ENCODE measurements at regions not wholly inside any gene's neighbourhood (a gene's known extent, or its start where the extent isn't known, plus 50 kb on each side); places are given as distances from the start of the nearest gene placed in this dataset.
A peak's percentile ranks its signal among the peaks of the same experiment; 100 is the strongest.

DNA sequence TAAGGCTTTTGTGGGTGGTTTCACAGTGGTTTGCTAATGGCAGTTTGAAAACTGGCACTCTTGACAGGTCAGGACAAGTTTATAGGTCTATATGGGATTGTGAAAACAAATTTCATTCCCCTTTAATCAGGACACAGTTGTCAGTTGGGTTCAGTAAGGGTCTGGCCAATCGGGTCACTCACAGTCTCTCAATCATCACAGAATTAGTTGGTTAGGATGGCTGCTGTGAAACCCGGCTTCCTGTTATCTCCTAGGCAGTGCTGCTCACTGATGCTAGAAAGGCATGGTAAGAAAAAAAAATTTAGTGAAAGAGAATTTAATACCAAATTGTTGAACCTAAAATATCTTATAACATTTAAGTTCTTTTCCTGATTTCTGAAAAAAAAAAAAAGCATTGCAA, 1730.1 kb downstream of the EFNB2 start:
- DNase-seq, result no peak

DNA sequence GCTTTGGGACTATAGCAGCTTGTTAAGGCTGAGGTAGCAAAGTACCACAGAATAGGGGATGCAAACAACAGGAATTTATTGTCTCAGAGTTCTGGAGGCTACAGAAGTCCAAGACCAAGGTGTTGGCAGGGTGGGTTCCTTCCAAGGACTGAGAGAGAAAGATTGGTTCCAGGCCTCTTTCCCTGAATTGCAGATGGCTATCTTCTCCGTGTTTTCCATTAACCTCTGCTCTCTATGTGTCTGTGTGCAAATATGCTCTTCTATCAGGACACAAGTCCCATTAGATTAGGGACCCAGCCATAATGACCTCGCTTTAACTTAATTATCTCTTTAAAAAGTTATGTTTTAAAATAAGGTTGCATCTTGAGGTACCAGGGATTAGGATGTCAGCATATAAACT, 1732.9 kb upstream of the SLC10A2 start:
- no peak for DNase-seq

DNA sequence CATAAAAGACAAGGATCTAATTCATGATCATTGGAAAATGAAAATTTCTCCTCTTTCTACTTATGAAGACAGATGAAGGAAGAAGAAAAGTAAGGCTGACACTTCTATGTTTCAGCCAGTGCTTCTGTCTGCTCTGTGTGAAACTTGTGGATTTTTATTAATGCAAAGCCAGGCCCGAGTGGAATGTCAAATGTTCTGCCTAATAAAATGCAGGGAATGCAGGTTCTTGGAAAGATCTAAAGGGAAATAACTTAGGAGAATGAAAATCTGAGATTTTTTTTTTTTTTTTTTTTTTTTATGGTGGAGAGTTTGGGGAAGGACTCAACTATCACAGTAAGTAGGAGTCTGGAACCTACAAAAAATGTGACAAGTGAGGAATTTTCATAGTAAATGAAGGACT, 1732.3 kb upstream of the SLC10A2 start:
- no peak for DNase-seq

DNA sequence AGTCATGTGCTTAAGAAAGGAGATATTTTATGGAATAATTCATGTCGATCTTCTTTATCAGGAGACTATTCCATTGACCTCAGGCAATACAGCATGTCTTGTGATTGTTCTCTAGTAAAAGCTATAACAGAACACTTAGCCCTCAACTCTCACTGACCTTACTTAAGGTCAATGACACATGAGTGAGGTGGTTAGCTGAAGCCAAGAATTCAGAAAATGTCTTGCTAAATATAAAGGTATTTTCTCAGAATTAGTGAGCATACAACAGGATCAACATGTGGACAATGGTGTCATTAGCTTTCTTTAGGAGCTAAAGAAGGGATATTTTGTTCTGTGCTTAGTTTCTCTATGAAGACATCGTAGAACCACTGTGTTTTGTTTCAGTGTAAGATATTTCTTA, 1730.4 kb upstream of the SLC10A2 start:
- no peak for DNase-seq

DNA sequence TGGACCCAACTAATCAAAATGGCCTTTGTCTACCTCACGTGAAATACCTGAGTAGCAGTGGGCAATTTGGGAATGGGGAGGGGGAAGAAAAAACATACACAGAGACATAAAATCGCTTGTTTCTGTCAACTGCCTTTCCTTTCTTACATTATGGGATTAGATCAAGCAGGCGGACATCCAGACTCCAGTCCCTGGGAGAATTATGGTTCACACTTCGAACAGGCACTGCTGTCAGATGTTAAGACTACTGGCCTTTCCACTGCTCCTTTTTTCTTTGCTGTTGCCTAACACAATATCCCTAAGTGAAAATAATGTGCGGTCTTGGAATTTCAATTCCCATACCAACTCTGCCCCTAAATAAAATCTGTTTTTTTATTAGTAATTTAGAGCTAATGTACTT, 1719.7 kb upstream of the SLC10A2 start:
- no peak for DNase-seq

DNA sequence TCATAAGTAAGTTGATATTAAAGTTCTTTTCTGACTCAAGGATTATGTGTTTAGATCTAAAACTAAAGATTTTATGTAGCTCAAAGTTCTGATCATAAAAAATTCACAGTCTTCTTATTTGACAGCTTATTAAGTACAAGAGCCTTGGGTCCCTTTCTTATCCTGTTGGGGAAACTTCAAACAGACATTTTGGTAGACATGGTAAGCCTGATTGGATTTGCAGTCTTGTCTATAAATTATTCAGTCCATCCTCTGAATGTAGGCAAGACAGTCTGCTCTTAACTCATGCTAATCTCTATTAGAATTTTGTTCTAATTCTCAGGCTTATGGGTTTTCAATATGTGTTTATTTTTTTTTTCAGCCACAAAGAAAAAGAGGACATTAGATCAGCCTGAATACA, 1718.7 kb upstream of the SLC10A2 start:
- no peak for DNase-seq

DNA sequence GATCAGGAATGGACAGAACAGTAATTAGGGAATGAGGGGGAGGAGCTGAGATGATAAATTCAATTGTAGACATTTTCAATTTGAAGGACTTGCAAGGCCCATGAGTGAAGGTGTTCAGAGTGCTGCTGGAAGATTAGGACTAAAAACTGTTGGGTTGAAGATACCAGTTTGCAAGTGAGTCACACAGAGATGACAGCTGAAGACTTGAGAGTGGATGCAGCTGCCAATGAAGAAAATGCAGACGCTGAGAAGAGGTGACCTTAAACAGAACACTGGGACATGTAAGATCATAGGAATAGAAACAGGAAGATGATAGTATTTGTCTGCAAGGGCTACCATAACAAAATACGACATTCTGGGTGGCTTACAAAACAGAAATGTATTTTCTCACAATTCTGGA, 1716.5 kb upstream of the SLC10A2 start:
- no peak for DNase-seq

DNA sequence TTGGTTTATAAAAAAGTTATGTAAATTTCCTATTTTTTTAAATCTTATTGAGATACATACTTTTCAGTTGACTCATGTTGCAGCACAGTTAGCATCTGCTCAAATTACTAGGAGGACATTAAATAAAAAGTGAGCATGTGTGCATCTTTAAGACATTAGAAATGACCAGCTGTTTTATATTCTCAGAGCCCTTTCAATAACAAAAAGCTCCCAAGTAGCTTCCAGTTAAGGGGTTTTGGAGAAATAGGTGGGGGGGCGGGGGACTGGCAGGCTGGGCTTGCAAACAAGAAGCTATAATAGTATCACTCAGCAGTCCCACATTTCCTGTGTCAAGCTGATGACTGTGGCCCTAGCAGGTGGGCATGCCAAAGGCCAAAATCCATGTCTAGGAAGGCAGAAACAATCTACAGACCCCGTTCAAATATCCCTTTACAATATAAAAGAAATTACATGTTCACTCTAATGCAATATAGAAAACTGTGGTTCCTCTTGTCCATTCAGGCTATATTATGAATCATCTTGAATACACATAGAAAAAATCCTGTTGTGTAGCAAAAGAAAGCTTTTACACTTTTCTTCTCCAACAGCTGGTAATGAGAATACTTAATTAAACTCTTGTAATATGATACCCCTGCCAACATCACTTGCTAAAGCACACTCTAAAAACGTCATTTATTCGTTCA, 1713.2 kb upstream of the SLC10A2 start:
- DNase-seq, result no peak

DNA sequence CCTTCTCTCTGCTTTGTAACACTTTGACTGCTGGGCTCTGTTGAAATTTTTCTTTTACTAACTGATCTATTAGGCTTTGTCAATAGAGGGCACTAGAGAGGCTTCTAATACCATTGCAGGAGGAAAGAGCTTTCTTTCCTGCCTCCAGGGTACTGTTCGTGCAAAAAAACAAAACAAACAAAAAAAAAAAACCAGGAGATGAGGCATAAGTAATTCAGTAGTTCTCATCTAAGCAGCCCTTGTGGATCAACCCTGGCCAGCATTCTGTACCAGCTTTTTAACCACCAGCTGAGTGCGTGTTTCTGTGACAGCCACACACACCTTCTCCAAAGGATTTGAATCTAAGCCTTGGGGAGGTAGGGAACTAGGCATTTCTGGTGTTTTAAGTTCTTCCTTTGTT, 1707.6 kb upstream of the SLC10A2 start:
- DNase-seq, result peak in 1 of 51 donors; percentile 16

DNA sequence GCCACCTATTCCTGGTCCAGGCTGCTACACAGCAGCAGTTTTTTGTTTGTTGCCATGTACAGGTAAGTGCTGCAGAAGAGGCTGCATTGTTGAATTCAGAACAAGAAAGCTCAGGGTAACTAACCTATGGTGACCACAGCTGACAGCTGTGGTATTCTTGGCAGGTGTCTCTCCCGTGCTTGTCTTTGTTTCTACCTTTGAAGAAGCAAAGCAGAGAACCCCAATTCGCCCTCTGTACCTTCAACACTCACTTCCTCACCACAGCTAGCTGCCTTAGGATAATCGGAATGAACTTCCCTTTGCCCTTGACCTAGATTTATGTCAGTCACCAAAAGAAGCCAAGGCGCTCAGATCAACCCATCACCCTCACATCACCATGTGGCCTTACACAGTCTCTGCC, 1703.3 kb upstream of the SLC10A2 start:
- DNase-seq, result no peak

DNA sequence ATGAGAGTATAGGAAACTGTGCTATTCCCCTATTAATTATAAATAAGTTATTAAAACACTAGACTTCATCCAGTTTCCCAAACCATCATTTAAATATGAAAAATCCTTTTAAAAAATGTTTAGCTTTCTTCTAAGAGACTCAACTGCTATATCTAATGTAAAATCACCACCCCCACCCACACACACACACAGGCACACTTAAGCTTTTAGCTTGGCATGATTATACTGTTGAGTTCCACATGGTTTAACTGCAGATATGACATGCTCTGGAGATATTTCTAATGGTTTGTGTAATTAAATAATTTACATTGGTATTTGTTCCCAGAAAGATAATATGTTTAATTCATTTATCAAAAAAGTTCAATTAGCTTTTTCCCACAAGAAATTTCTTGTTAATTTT, 1700.1 kb upstream of the SLC10A2 start:
- no peak for DNase-seq

DNA sequence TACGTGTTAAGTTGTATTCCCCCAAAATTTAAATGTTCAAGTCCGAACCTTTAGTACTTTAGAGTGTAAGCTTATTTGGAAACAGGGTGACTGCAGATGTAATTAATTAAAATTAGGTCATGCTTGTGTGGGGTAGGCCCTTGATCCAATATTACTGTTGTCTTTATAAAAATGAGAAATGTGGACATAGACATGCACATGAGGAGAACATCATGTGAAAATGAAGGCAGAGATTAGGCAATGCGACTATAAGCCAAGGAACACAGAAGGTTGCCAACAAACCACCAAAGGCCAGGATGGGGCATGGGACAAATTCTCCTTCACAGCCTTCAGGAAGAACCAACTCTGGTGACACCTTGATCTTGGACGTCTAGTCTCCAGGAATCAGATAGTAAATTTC, 1698.4 kb upstream of the SLC10A2 start:
- DNase-seq, result no peak

DNA sequence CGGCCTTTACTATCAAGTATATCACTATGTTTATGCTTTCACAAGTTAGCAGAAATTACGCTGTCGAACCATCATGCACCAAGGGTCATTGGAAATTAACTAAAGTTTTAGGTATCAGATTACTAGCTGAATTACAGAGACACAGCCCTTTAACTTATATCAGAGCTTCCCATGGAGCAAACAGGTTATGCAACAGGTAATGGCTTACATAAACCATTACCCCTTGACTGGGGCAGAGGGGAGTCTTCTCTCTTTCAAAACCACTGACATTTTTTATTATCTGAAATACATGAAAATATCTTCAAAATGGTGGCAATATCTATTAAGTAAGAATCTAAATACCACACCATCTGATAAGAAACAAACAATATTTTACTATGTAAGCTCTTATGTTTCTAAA, 1692.9 kb upstream of the SLC10A2 start:
- DNase-seq, result no peak

DNA sequence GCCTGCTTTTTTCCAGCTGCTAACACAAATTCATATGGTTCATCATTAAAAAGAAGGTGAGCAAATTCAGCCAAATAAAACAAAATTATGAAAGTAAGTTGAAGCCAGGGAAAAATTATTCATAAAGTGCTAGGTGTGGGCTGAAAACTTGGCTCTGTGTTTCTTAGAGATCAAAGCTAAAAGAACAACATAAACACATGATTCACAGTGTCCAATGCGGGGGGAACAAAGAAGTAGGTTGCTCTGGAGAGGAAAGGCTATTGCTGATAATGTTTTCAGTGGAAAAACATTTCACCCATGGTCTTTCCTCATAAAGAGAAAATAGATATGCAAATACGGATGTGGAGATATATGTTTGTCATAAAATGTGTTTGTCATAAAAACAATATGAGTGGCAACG, 1691.5 kb upstream of the SLC10A2 start:
- no peak for DNase-seq

DNA sequence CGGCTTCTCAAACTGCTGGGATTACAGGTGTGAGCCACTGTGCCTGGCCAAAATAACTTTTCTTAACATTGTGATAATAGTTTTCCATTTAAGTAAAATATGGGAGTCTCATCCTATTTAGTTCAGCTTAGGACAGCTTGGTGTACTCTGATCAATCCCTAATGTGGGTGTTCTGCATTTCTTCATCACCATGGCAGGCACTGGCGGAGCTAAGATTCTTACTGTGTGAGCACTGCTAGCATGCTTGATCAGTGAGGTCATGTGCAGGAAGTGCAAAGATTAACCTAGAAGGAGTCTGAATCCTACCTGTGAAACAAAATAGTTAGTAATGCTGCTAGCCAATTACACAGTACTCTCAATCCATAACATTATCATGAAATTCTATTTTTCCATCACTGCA, 1684.2 kb upstream of the SLC10A2 start:
- DNase-seq, result no peak

DNA sequence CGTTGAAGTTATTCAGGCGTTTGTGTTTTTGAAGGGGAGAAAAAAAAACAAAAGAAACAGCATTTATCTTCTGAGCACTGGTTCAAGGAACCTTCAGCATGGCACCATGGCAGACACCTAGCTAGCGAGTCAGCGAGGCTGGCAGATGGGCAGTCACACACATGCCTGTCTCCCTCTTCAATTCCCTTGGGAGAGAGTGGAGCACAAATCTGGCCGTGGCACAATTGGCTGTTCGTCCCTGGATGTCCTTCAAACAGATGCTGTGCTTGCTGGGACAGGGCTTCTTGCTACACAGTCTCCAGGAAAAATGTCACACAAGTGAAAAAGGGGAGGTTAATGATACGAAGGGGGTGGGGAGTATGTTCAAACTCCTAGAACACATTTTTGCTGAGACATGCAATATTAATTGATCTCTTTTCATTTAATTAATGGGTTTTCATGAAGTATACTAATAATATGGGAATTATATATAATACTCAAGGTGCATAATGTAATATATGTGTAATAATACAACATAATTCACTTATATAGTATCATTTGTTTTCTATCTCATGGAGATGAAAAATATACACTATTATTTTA, 1674.5 kb upstream of the SLC10A2 start:
- DNase-seq, result no peak

DNA sequence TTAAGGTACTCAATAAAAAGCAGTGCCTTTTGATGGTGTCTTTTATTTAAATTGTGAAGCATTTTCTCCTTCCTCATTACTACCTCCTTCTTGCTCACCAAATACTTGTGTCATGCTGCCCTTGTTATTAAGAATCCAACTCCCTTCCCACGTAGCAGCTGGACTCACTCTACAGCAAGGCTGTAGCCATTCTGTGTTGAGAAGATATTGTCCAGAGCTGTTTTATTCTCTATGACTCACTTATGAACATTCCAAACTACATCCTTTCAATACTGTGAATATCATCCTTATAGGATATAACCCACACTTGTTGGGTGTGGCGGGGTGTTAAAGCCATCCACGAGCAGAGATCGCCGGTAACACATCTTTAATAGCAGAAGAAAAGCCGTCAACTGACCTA, 1671.5 kb upstream of the SLC10A2 start:
- DNase-seq, result no peak

DNA sequence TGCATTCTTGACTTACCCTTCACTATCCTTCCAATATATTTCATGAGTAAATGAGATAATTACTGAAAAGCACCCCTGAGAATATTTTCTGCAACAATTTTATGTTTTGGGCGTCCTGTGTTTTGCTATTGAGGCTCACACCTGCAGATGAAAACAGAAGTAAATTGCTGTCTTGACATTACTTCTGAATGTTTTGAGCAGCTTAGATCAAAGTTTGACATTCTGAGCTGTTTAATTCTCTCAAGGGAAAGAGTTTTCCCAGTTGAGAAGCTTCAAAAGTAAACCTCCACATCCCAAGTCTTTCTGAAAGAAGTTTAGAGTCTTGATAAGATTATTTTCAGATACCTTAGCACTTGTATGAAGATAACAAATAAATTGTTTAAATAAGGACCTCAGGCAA, 1667.2 kb upstream of the SLC10A2 start:
- no peak for DNase-seq

DNA sequence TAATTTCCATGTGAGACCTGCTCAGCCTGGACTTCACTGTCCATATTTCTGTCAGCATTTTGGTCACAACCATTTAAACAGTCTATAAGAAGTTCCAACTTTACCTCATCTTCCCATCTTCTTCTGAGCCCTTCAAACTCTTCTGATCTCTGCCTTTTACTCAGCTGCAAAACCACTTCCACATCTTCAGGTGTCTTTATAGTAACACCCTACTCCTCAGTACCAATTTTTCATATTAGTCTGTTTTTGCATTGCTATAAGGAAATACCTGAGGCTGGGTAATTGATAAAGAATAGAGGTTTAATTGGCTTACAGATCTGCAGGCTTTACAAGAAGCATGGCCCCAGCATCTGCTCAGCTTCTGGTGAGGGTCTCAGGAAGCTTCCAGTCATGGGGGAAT, 1648.9 kb upstream of the SLC10A2 start:
- DNase-seq, result no peak

DNA sequence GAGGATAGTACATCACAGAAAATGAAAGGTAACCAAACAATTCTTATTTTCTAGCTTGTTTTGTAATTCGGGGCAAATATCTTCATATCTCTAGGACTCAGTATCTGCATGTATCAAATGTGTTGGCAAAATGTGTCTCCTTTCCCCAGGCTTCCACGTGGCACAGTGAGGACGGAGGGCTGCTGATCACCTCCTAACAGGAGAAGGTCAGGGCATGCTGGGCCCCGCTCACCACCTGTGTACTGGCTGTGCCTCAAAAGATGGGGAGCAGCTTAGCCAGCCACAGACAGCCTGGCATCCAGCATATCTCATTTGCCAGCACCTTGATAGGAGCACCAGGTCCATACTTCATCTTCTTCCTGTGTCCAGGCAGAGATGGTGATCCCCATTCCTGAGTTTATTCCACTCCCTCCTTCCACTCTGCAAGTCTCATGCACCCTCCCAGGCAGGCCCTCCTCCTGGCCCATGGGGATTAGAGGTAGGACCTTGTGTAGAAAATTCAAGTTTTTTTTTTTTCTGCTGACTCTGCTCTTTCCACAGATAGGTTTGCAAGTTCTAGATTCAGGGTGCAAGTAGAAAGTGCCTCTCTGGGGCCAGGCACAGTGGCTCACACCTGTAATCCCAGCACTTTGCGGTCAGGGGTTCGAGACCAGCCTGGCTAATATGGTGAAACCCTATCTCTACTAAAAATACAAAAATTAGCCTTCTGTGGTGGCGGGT, 1639.0 kb upstream of the SLC10A2 start:
- DNase-seq, result no peak

DNA sequence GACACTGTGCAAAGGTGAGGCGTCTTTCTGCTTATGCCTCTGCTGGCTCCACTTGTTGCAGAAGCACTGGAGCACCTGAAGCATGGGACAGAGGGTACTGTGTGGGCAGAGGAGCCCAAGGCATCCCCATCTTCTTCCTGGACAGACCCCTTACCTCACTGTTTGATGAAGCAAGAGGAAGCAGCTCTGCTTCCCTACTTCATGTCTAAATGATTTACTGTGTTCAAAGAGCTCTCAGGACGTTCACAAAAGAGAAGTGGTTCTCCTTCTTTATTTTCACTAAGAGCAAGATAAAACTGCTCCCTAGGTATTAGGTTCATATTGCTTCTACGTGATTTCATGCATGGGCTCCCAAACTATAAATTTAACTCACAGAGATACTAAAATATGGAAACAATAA, 1635.4 kb upstream of the SLC10A2 start:
- DNase-seq, result no peak

DNA sequence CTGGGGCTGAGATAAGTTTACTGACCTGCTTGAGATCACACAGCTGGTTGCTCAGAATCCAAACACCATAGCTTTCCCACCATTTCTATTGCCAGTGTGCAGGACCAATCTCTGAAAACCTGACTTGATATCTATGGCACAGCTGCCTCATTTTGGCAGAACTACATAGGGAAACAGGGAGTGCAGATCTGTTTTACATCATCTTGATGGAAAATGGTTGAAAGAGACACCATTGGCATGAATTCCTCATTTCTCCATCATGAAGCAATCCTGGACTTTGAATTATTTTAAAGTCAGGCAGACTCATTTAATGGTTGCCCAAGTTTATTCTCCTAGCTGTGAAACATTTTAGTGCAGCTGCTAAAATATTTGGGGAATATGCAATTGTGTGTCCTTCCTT, 1628.2 kb upstream of the SLC10A2 start:
- DNase-seq, result no peak

DNA sequence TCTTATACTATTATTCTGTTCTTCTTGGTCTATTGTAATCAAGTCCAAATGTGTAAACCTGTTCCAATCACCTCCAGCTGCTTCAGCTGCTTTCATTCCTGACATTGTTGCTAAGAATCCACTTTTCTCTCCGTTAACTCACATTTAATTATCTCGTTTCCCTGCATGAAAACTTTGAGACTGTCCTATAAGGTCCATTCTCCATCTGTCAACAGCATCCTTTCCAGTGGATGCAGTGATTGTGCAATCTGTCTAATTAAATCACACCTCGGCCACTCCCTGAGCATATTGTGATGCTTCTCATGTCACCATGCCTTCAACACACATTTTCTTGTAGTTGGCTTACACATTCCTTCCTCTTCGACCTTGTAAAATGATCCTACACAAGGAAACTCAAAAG, 1626.9 kb upstream of the SLC10A2 start:
- no peak for DNase-seq

Measured in hypothalamus (tissue), 51 donors.